PC-3 (cell line): ENCODE measurements at regions not wholly inside any gene's neighbourhood (a gene's known extent, or its start where the extent isn't known, plus 50 kb on each side); places are given as distances from the start of the nearest gene placed in this dataset.

Experiments
- EZH2phosphoT487 ChIP-seq: fragments of 300-600 bp; sonication (generic); IDR thresholded peaks from 2 replicates; pipeline ENCODE4 v1.6.1; 2018; ENCODE audit warnings: mild to moderate bottlenecking, antibody characterized with exemption, low read length, borderline replicate concordance
- TF ChIP-seq, protein P1 (sequence below): fragments of 300-600 bp; sonication (generic); conservative IDR thresholded peaks from 2 replicates; pipeline ENCODE4 v1.5.1; 2017; ENCODE audit warnings: antibody characterized with exemption, low read depth, mild to moderate bottlenecking, low read length

DNA sequence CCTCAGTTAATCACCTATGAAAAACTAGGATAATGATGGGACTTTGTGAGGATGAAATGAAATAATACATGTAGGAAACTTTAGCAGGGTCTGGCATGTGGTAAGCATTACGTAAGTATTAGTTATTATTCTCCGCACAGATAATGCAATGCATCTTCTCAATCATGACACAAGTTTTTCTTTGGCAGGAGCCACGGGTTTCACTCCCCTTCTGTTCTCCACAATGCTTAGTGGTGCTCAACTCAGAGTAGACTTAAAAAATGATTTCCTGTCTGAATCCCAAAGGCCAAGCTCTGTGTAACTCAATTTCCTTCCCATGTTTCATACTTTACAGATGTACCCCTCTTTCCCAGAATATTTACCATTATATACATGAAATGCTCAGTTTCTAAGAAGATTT is 82.9 kb downstream of the CCDC34 start:
- TF ChIP-seq, protein P1, sequence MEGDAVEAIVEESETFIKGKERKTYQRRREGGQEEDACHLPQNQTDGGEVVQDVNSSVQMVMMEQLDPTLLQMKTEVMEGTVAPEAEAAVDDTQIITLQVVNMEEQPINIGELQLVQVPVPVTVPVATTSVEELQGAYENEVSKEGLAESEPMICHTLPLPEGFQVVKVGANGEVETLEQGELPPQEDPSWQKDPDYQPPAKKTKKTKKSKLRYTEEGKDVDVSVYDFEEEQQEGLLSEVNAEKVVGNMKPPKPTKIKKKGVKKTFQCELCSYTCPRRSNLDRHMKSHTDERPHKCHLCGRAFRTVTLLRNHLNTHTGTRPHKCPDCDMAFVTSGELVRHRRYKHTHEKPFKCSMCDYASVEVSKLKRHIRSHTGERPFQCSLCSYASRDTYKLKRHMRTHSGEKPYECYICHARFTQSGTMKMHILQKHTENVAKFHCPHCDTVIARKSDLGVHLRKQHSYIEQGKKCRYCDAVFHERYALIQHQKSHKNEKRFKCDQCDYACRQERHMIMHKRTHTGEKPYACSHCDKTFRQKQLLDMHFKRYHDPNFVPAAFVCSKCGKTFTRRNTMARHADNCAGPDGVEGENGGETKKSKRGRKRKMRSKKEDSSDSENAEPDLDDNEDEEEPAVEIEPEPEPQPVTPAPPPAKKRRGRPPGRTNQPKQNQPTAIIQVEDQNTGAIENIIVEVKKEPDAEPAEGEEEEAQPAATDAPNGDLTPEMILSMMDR = no peak
- TF ChIP-seq EZH2phosphoT487 = no peak
